ELF-1 (cell line): ENCODE measurements at regions not wholly inside any gene's neighbourhood (a gene's known extent, or its start where the extent isn't known, plus 50 kb on each side); places are given as distances from the start of the nearest gene placed in this dataset.
A peak's percentile ranks its signal among the peaks of the same experiment; 100 is the strongest.

Experiments
- DNase-seq: peaks from one replicate; pipeline ENCODE4 v3.0.0-alpha.2; 2016; ENCODE audit warnings: low read depth, low spot score

GRCh38 chr12:88367231-88367630 lies 213.0 kb downstream of the KITLG start:
- no peak for DNase-seq

GRCh38 chr12:88368077-88368476 lies 212.2 kb downstream of the KITLG start:
- peak; percentile 5 for DNase-seq

GRCh38 chr12:88371416-88372183 lies 208.7 kb downstream of the KITLG start:
- DNase-seq: no peak

GRCh38 chr12:88375306-88376305 lies 204.7 kb downstream of the KITLG start:
- DNase-seq: no peak

- no peak for DNase-seq
Measured at GRCh38 chr12:88377973-88378372, 202.3 kb downstream of the KITLG start.

GRCh38 chr12:88381466-88381865 lies 198.8 kb downstream of the KITLG start:
- no peak for DNase-seq

GRCh38 chr12:88383405-88383804 lies 196.9 kb downstream of the KITLG start:
- no peak for DNase-seq

- DNase-seq: no peak
Measured at GRCh38 chr12:88388566-88389540, 191.4 kb downstream of the KITLG start.

- DNase-seq: no peak
Measured at GRCh38 chr12:88390811-88391210, 189.5 kb downstream of the KITLG start.

- DNase-seq: no peak
Measured at GRCh38 chr12:88391556-88391955, 188.7 kb downstream of the KITLG start.

- peak; percentile 57 for DNase-seq
Measured at GRCh38 chr12:88393017-88393767, 187.1 kb downstream of the KITLG start.

GRCh38 chr12:88398031-88398430 lies 182.2 kb downstream of the KITLG start:
- no peak for DNase-seq

- DNase-seq: no peak
Measured at GRCh38 chr12:88399811-88400210, 180.5 kb downstream of the KITLG start.

- no peak for DNase-seq
Measured at GRCh38 chr12:88400302-88400701, 180.0 kb downstream of the KITLG start.

- DNase-seq: no peak
Measured at GRCh38 chr12:88401155-88401554, 179.1 kb downstream of the KITLG start.

GRCh38 chr12:88406905-88407304 lies 173.4 kb downstream of the KITLG start:
- no peak for DNase-seq

GRCh38 chr12:88408823-88409222 lies 171.4 kb downstream of the KITLG start:
- no peak for DNase-seq

- no peak for DNase-seq
Measured at GRCh38 chr12:88409257-88409656, 171.0 kb downstream of the KITLG start.

GRCh38 chr12:88411689-88412088 lies 168.6 kb downstream of the KITLG start:
- no peak for DNase-seq

- no peak for DNase-seq
Measured at GRCh38 chr12:88413646-88414045, 166.6 kb downstream of the KITLG start.

GRCh38 chr12:88416155-88416554 lies 164.1 kb downstream of the KITLG start:
- DNase-seq: no peak
